ENCODE measurements at regions not wholly inside any gene's neighbourhood (a gene's known extent, or its start where the extent isn't known, plus 50 kb on each side); places are given as distances from the start of the nearest gene placed in this dataset.
"Not testable (repeated sequence)": the region's sequence is repeated elsewhere in the genome, so short reads cannot be mapped to it uniquely, and the experiment has no call there.

- POLR2A ChIA-PET: no interaction called here
- CTCF ChIA-PET (ENCODE audit: low intra/inter-chr PET ratio, low total read pairs): no interaction called here
- Histone ChIP-seq H3K27ac (ENCODE audit: extremely low read length, insufficient read depth, low read length) (no peak overlapping the region), H3K9ac (ENCODE audit: insufficient read depth, low read depth, low read length) (no peak overlapping the region), H3K79me2 (ENCODE audit: insufficient read depth, low read length) (no peaks in the 10 kb centered on the region), H3K36me3 (replicated peaks in 1 of 2; ENCODE audit: control insufficient read depth in 1 of 2, insufficient read depth in 2 of 2, low read length in 2 of 2) (no peaks in the 10 kb centered on the region), H3K4me1 (ENCODE audit: insufficient read depth, low read length) (no peaks in the 10 kb centered on the region), H3K9me3 (ENCODE audit: low read length) (no peaks in the 10 kb centered on the region), H4K20me1 (ENCODE audit: insufficient read depth, low read length) (no peaks in the 10 kb centered on the region; the same call in 1 of the 2 replicates), H3K4me3 (replicated peaks in 1 of 3; ENCODE audit: insufficient read depth in 1 of 3, low read depth in 2 of 3, low read length in 3 of 3) (no peak overlapping the region), H2AFZ (ENCODE audit: low read length) (no peak overlapping the region), H3K4me2 (ENCODE audit: low read depth, low read length) (no peak overlapping the region), H3K27me3 (ENCODE audit: control insufficient read depth in 1 of 2, insufficient read depth in 2 of 2, low read length in 2 of 2) (no peaks in the 10 kb centered on the region)
- FAIRE-seq (no peak), ATAC-seq (no peak), DNase-seq (ENCODE audit: low spot score) (no peak)
- WGBS (ENCODE audit: low lambda C conversion rate): 3% methylated on average over 1 of the region's 1 CpG
- in situ Hi-C loops (cut with HindIII; ENCODE audit: extremely low pct_ligation_motif_present, low pct_unique_long_range_greater_than_20kb): no loop called here
- TF ChIP-seq PCBP2 (optimal IDR thresholded peaks at IDR 0.05; ENCODE audit: low read depth, low read length, poor library complexity, severe bottlenecking): no peak
- BruUV-seq (replicated peaks): no TSS peak
- intact Hi-C loops (cut with micrococcal nuclease; ENCODE audit: unreplicated experiment): no loop called here
Measured at GRCh38 chr7:153224890-153225289, 465.3 kb downstream of the ACTR3B start.

DNA sequence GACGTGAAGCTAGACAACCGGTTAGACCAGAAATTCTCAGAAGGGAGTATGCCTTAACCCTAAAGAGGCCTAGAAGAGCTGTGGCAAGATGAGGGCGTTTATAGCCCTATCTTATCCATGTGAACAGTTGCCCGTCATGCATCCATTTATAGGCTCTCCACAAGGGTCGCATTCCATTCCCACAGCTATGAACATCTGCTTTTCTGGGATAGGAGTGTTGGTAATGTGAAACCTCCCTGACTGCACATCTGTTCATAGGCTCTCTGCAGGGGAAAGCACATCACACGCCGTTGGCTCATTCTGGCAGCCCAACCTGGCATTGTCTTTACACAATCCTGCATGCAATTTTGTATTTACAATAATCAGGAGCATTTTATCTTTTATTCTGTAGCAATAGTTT lies 485.6 kb downstream of the ACTR3B start:
- intact Hi-C loops (cut with micrococcal nuclease; ENCODE audit: unreplicated experiment); DNase-seq (ENCODE audit: low spot score); H4K20me1 ChIP-seq (ENCODE audit: insufficient read depth, low read length); FAIRE-seq; H3K27me3 ChIP-seq (ENCODE audit: control insufficient read depth in 1 of 2, insufficient read depth in 2 of 2, low read length in 2 of 2); H3K79me2 ChIP-seq (ENCODE audit: insufficient read depth, low read length); H3K9me3 ChIP-seq (ENCODE audit: low read length); H3K4me1 ChIP-seq (ENCODE audit: insufficient read depth, low read length); H3K9ac ChIP-seq (ENCODE audit: insufficient read depth, low read depth, low read length); H2AFZ ChIP-seq (ENCODE audit: low read length); H3K4me2 ChIP-seq (ENCODE audit: low read depth, low read length); POLR2A ChIA-PET; H3K4me3 ChIP-seq (replicated peaks in 1 of 3; ENCODE audit: insufficient read depth in 1 of 3, low read depth in 2 of 3, low read length in 3 of 3); H3K36me3 ChIP-seq (replicated peaks in 1 of 2; ENCODE audit: control insufficient read depth in 1 of 2, insufficient read depth in 2 of 2, low read length in 2 of 2); H3K27ac ChIP-seq (ENCODE audit: extremely low read length, insufficient read depth, low read length); ATAC-seq; CTCF ChIA-PET (ENCODE audit: low intra/inter-chr PET ratio, low total read pairs); BruUV-seq (replicated peaks); in situ Hi-C loops (cut with HindIII; ENCODE audit: extremely low pct_ligation_motif_present, low pct_unique_long_range_greater_than_20kb): not testable (repeated sequence)
- whole genome bisulfite sequencing (ENCODE audit: low lambda C conversion rate): 17% methylated on average over 6 of the region's 7 CpGs

DNA sequence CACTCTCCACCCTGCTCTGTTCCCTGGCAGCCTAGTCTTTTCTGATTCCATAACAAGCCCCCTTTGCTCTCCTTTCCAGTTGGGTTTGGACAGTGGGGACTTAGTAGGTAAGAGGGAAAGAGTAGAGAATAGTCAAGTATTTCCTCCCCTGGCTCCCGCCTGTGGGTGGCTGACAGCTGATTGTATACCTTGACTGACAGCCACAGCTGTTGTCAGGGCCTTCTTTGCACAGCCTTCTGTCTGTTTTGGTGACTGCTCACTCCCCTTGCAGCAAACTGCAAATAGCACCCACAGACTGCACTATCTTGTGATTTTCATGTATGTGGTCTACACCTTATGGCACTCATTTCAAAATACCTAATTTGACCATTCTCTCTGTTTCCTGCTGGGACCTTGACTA lies 486.3 kb downstream of the ACTR3B start:
- FAIRE-seq: no peak
- Histone ChIP-seq H4K20me1 (ENCODE audit: insufficient read depth, low read length) (no peaks in the 10 kb centered on the region), H3K4me2 (ENCODE audit: low read depth, low read length) (no peak overlapping the region), H2AFZ (ENCODE audit: low read length) (no peak overlapping the region), H3K4me3 (replicated peaks in 1 of 3; ENCODE audit: insufficient read depth in 1 of 3, low read depth in 2 of 3, low read length in 3 of 3) (no peak overlapping the region), H3K27ac (ENCODE audit: extremely low read length, insufficient read depth, low read length) (no peak overlapping the region), H3K79me2 (ENCODE audit: insufficient read depth, low read length) (no peaks in the 10 kb centered on the region), H3K4me1 (ENCODE audit: insufficient read depth, low read length) (no peaks in the 10 kb centered on the region), H3K36me3 (replicated peaks in 1 of 2; ENCODE audit: control insufficient read depth in 1 of 2, insufficient read depth in 2 of 2, low read length in 2 of 2) (no peaks in the 10 kb centered on the region), H3K9ac (ENCODE audit: insufficient read depth, low read depth, low read length) (no peak overlapping the region), H3K9me3 (ENCODE audit: low read length) (no peaks in the 10 kb centered on the region), H3K27me3 (ENCODE audit: control insufficient read depth in 1 of 2, insufficient read depth in 2 of 2, low read length in 2 of 2) (no peaks in the 10 kb centered on the region)
- no peak for ATAC-seq
- ChIA-PET POLR2A (no interaction called here), CTCF (ENCODE audit: low intra/inter-chr PET ratio, low total read pairs) (no interaction called here)
- intact Hi-C loops (cut with micrococcal nuclease; ENCODE audit: unreplicated experiment): no loop called here
- in situ Hi-C loops (cut with HindIII; ENCODE audit: extremely low pct_ligation_motif_present, low pct_unique_long_range_greater_than_20kb): no loop called here
- DNase-seq (ENCODE audit: low spot score): no peak
- no TSS peak for BruUV-seq (replicated peaks)
- WGBS (ENCODE audit: low lambda C conversion rate): 7% methylated on average over 1 of the region's 1 CpG
- TF ChIP-seq DBP (CRISPR knock-in tag; IDR thresholded peaks at IDR 0.05; ENCODE audit: not compliant biosample characterization) (no peak), ELF3 (CRISPR knock-in tag; IDR thresholded peaks at IDR 0.05) (no peak), KDM4B (CRISPR knock-in tag; IDR thresholded peaks at IDR 0.05) (no peak), PRMT3 (CRISPR knock-in tag; IDR thresholded peaks at IDR 0.05; ENCODE audit: borderline replicate concordance, low read depth) (no peak), CHD2 (IDR thresholded peaks at IDR 0.05; ENCODE audit: low read depth, low read length) (no peak), RXRB (CRISPR knock-in tag; IDR thresholded peaks at IDR 0.05; ENCODE audit: borderline replicate concordance) (no peak), POLR2A (IDR thresholded peaks at IDR 0.05; ENCODE audit: insufficient read depth in 1 of 2, low read depth in 2 of 2, low read length in 2 of 2) (no peak), TEAD3 (CRISPR knock-in tag; optimal IDR thresholded peaks at IDR 0.05; ENCODE audit: borderline replicate concordance) (no peak)
- TF ChIP-seq, protein P1, sequence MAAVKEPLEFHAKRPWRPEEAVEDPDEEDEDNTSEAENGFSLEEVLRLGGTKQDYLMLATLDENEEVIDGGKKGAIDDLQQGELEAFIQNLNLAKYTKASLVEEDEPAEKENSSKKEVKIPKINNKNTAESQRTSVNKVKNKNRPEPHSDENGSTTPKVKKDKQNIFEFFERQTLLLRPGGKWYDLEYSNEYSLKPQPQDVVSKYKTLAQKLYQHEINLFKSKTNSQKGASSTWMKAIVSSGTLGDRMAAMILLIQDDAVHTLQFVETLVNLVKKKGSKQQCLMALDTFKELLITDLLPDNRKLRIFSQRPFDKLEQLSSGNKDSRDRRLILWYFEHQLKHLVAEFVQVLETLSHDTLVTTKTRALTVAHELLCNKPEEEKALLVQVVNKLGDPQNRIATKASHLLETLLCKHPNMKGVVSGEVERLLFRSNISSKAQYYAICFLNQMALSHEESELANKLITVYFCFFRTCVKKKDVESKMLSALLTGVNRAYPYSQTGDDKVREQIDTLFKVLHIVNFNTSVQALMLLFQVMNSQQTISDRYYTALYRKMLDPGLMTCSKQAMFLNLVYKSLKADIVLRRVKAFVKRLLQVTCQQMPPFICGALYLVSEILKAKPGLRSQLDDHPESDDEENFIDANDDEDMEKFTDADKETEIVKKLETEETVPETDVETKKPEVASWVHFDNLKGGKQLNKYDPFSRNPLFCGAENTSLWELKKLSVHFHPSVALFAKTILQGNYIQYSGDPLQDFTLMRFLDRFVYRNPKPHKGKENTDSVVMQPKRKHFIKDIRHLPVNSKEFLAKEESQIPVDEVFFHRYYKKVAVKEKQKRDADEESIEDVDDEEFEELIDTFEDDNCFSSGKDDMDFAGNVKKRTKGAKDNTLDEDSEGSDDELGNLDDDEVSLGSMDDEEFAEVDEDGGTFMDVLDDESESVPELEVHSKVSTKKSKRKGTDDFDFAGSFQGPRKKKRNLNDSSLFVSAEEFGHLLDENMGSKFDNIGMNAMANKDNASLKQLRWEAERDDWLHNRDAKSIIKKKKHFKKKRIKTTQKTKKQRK (IDR thresholded peaks at IDR 0.05; ENCODE audit: low read length): no peak
